Middle frontal gyrus (tissue), 1 donor: ENCODE measurements at regions not wholly inside any gene's neighbourhood (a gene's known extent, or its start where the extent isn't known, plus 50 kb on each side); places are given as distances from the start of the nearest gene placed in this dataset.
"Not testable (repeated sequence)": the region's sequence is repeated elsewhere in the genome, so short reads cannot be mapped to it uniquely, and the experiment has no call there.

Source experiments
- DNase-seq: peaks from one replicate; pipeline ENCODE4 v3.0.0-alpha.2; 2015; ENCODE audit warnings: low spot score; ENCODE audit errors: extremely low spot score

GRCh38 chr14:56419750-56420149, 159.8 kb upstream of the TMEM260 start:
- DNase-seq = no peak

DNA sequence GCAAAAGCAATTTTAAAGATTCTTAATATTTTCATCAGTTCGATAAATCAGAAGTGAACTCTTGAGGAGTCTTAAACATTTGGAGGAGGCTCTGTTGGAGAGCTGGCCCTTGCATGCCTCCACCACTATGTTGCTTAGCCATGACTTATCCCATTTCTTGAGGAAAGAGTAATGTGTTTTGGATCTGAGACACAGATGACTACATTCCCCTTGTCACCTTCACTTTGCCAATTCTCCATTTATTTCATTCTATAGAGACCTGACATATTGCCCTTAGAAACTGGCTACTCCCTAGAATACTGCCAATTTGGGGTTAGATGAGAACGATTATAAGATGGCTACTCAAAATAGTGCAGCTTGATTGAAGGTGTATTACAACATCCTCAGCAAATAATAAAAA, 157.4 kb upstream of the TMEM260 start:
- DNase-seq = no peak

DNA sequence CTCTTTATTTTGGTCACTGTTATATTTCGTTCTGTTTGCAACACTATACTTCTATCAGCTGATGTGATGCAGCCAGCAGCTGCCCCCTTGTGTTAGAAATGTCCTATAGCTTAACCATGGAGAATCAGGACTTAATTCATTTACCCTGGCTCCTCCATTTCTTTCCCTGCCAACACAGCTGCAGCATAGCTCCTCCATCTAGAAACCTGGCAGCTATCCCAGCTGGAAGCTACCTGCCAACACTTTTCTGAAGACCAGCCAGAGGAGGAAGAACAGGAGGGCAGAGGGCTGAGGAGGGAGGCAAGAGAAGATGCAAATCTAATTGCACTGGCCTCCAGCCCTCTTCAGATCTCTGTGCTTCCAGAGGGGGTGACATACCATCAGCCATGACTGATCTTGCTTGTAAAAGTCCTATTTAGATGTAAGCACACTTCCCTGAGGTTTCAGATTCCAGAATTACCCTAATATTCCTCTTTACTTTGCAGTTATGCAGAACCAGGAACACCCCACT, 156.8 kb upstream of the TMEM260 start:
- peak; percentile 14 for DNase-seq

GRCh38 chr14:56423544-56423943, 156.1 kb upstream of the TMEM260 start:
- no peak for DNase-seq

DNA sequence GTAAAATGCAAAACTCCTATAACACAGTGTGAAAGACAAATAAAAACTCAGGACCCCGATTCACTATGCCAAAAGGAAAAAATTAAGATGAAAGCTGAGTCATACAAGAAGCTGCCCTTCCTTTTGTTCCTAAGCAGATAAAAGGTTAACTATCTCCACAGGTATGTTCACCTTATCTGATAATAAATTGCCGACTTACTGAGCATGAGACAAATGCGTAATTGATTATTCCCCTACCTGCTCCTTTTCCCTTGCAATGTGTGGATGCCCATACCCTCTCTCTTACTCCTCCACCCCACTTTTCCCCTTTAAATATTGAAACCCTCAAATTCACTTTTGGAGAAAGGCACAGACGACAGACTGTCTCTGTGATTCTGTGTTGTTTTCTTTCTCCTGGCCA, 148.6 kb upstream of the TMEM260 start:
- no peak for DNase-seq

GRCh38 chr14:56449670-56450213, 129.9 kb upstream of the TMEM260 start:
- no peak for DNase-seq

GRCh38 chr14:56452940-56453339, 126.7 kb upstream of the TMEM260 start:
- no peak for DNase-seq

- DNase-seq = not testable (repeated sequence)
These were observed 124.9 kb upstream of the TMEM260 start for GRCh38 chr14:56454680-56455079.

GRCh38 chr14:56460469-56460868, 119.1 kb upstream of the TMEM260 start:
- no peak for DNase-seq

- DNase-seq = no peak
These were observed 118.0 kb upstream of the TMEM260 start for GRCh38 chr14:56461276-56462275.

- no peak for DNase-seq
These were observed 116.2 kb upstream of the TMEM260 start for GRCh38 chr14:56463271-56463890.

GRCh38 chr14:56471056-56471455, 108.5 kb upstream of the TMEM260 start:
- DNase-seq = no peak

DNA sequence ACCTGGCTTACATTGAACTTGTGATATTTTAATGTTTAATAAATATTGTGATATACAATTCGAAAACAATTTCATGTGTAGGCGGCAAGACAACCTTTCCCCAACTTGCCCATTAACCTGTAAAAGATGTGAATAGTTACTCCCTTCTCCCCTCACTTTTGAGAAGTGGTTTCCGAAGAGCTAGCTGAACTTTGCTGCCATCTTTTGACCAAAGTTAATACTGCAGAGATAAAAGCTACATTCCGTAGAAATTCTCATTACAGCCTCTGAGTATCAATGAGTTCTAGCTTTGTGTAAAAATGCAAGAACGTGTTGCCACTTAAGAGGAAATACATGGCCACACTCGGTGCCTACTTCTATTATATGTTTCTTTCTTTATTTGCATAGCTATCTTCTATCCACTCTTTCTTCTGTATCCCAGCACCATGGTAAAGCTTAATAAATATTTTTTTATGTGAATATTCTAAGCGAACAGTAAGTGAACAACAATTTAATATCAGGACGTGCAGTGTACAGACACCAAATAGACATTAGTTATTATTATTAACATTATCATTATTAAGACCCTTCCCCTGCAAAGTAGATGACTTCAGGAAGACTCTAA, 105.1 kb upstream of the TMEM260 start:
- DNase-seq = peak; percentile 62

GRCh38 chr14:56482310-56482911, 97.2 kb upstream of the TMEM260 start:
- DNase-seq = no peak

DNA sequence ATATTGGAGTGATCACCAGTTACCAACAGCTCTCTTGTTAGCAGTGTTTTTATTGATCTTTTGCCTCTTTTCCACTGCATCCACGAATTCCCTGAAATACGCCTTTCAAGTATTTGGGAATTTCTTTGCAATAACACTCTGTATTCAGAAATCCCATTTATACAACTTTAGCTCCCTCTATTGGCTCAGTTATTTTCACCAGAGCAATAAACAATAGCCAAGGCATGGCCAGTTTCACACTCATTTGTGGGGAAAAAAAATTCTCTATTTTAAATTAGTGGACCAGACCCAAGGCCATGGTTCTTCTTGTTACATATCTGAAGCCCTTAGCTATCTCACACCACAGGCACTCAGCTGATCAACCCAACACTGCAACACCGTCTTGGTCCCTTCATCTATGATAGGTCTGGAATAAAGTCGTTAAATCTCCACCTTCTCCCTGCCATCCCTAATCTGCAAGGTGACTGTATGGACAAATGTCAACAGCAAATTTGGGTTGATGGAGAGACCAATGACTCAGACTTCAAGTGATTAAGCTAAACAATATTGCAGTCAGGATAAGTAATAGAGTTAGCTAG, 92.4 kb upstream of the TMEM260 start:
- peak; percentile 6 for DNase-seq

DNA sequence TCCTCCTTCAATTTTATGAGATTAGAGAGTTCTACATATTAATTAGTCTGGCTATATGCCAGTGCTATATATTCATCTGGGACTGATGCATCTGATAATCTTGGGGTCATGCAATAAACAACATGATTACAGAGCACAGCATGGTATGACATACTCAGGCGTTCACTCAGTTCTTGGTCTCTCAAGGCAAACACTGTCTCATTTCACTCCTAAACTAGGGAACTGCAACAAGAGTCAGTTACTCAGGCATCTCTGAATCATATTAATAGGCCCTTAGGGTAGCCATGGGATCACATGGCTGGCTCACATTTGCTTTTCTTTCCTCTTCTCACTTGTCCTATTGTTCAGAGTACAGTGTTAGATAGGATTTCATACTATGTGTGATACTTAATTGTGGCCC, 91.8 kb upstream of the TMEM260 start:
- no peak for DNase-seq

- no peak for DNase-seq
These were observed 91.3 kb upstream of the TMEM260 start for GRCh38 chr14:56488306-56488705.

GRCh38 chr14:56490379-56490778, 89.2 kb upstream of the TMEM260 start:
- DNase-seq = no peak

- no peak for DNase-seq
These were observed 88.0 kb upstream of the TMEM260 start for GRCh38 chr14:56491299-56492285.

DNA sequence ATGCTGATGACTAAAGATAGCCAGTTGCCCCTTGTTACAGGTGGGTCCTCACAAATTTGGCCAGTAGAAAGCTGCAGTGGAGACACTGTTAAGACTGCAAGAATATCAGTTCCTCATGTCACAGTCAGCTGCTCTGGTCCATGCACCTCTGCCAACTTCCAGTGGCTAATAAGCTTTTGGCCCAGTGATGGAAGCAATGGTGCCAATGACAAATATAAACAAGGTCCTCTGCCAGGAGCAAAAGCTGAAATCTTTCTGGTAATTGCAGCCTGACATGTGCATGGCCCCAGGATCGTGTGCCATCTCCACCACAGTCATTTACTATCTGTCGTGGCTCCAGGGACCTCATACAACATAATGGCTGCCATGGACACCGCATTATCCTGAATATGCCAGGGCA, 85.4 kb upstream of the TMEM260 start:
- DNase-seq = no peak
